H1 (cell line): ENCODE measurements at regions not wholly inside any gene's neighbourhood (a gene's known extent, or its start where the extent isn't known, plus 50 kb on each side); places are given as distances from the start of the nearest gene placed in this dataset.

ENCODE experiments used
- CTCF ChIA-PET: fragments of 300-600 bp; sonication (Branson Sonifier 250); formaldehyde crosslinking; loops from one replicate; lab custom pipeline; 2021; ENCODE audit not compliant: partially characterized antibody; lab: Charles Lee
- POLR2A ChIA-PET: fragments of 300-600 bp; sonication (Branson Sonifier 250); formaldehyde crosslinking; loops from one replicate; lab custom pipeline; 2021; ENCODE audit warnings: inconsistent platforms; ENCODE audit not compliant: partially characterized antibody; lab: Charles Lee
- DNase-seq, 2 experiments: peaks; one replicate each; pipeline versions ENCODE4 v3.0.0 to v3.0.0-alpha.2; 2010 to 2022; ENCODE audit warnings: low spot score in 2 of 2, low read depth in 1 of 2, mixed read lengths in 1 of 2
- FAIRE-seq: peaks from 2 replicates; lab custom pipeline; 2011; peaks lifted over from hg19 to GRCh38; lab: Jason Lieb, UNC
- H2AFZ ChIP-seq: 2 replicates; pipeline ENCODE4 v1.8.1; 2012; ENCODE audit warnings: low read length, inconsistent platforms
- H2AK5ac ChIP-seq: 2 replicates; pipeline ENCODE4 v1.6.1; 2013; ENCODE audit warnings: low read depth, low read length
- H2BK120ac ChIP-seq: replicated peaks from 2 replicates; pipeline ENCODE3; 2013; ENCODE audit warnings: low read depth, low read length, inconsistent platforms
- H2BK12ac ChIP-seq: 2 replicates; pipeline ENCODE4 v1.6.1; 2013; ENCODE audit warnings: low read depth, low read length
- H2BK15ac ChIP-seq: 2 replicates; pipeline ENCODE4 v1.6.1; 2013; ENCODE audit warnings: low read length
- H2BK20ac ChIP-seq: 2 replicates; pipeline ENCODE4 v1.6.1; 2013; ENCODE audit warnings: low read length
- H2BK5ac ChIP-seq: 2 replicates; pipeline ENCODE4 v1.6.1; 2013; ENCODE audit warnings: low read depth, low read length
- H3K14ac ChIP-seq: 2 replicates; pipeline ENCODE4 v1.6.1; 2013; ENCODE audit warnings: inconsistent platforms; ENCODE audit not compliant: insufficient read length
- H3K18ac ChIP-seq: 2 replicates; pipeline ENCODE4 v1.6.1; 2013; ENCODE audit warnings: low read length; ENCODE audit errors: extremely low read depth
- H3K23ac ChIP-seq: 2 replicates; pipeline ENCODE4 v1.6.1; 2013; ENCODE audit warnings: inconsistent platforms; ENCODE audit not compliant: insufficient read length
- H3K23me2 ChIP-seq: 2 replicates; pipeline ENCODE4 v1.6.1; 2013; ENCODE audit warnings: low read depth, low read length
- H3K27ac ChIP-seq: 2 replicates; pipeline ENCODE4 v1.6.1; 2011; ENCODE audit warnings: low read depth, low read length, inconsistent platforms
- H3K27me3 ChIP-seq, 4 experiments: replicated peaks in 1 of 4; 1 replicate in 1 of 4; 2 replicates in 3 of 4; pipeline versions ENCODE4 v1.6.1 to v1.8.1; 2011 to 2013; ENCODE audit warnings: low read length in 3 of 4, mild to moderate bottlenecking in 3 of 4, inconsistent platforms in 2 of 4, mixed read lengths in 2 of 4, moderate library complexity in 1 of 4; ENCODE audit not compliant: control insufficient read depth in 3 of 4, insufficient read depth in 3 of 4; ENCODE audit errors: extremely low read depth in 1 of 4
- H3K36me3 ChIP-seq, 4 experiments: 2 replicates each; pipeline versions ENCODE4 v1.6.1 to v1.8.1; 2011 to 2013; ENCODE audit warnings: mild to moderate bottlenecking in 4 of 4, low read length in 3 of 4, moderate library complexity in 2 of 4, control low read depth in 1 of 4, inconsistent platforms in 1 of 4; ENCODE audit not compliant: insufficient read depth in 4 of 4, control insufficient read depth in 2 of 4
- H3K4ac ChIP-seq: replicated peaks from 2 replicates; pipeline ENCODE3; 2013; ENCODE audit warnings: low read length, low read depth, mixed read lengths, inconsistent platforms; ENCODE audit not compliant: insufficient read length
- H3K4me1 ChIP-seq, 4 experiments: replicated peaks in 1 of 4; 1 replicate in 1 of 4; 2 replicates in 3 of 4; pipeline versions ENCODE4 v1.6.1 to v1.8.1; 2011 to 2013; ENCODE audit warnings: low read length in 3 of 4, inconsistent platforms in 2 of 4, mixed read lengths in 1 of 4; ENCODE audit not compliant: insufficient read depth in 4 of 4, control insufficient read depth in 3 of 4
- H3K4me2 ChIP-seq, 2 experiments: 2 replicates each; pipeline versions ENCODE4 v1.6.1 to v1.8.1; 2011 to 2013; ENCODE audit warnings: low read depth in 2 of 2, low read length in 2 of 2, control low read depth in 1 of 2, inconsistent platforms in 1 of 2, mild to moderate bottlenecking in 1 of 2; ENCODE audit not compliant: insufficient read depth in 1 of 2
- H3K4me3 ChIP-seq, 4 experiments: fragments of 200-600, 300-600 bp in 1 of 4; sonication (generic), shearing (Covaris generic), sonication (Bioruptor Twin) in 1 of 4; 2 replicates each; pipeline versions ENCODE4 v1.5.1 to v1.8.1; 2011 to 2016; ENCODE audit warnings: low read length in 4 of 4, low read depth in 3 of 4, control low read depth in 2 of 4, inconsistent platforms in 2 of 4, mild to moderate bottlenecking in 2 of 4, mixed read lengths in 1 of 4, moderate library complexity in 1 of 4; ENCODE audit not compliant: insufficient read depth in 2 of 4; ENCODE audit errors: extremely low read depth in 1 of 4
- H3K56ac ChIP-seq: replicated peaks from 2 replicates; pipeline ENCODE3; 2013; ENCODE audit warnings: low read depth, mild to moderate bottlenecking, mixed read lengths, low read length, inconsistent platforms; ENCODE audit not compliant: insufficient read length
- H3K79me1 ChIP-seq: 2 replicates; pipeline ENCODE4 v1.6.1; 2013; ENCODE audit warnings: low read depth, low read length, control low read depth
- H3K79me2 ChIP-seq, 2 experiments: 2 replicates each; pipeline versions ENCODE4 v1.6.1 to v1.8.1; 2012 to 2013; ENCODE audit warnings: low read length in 2 of 2, mild to moderate bottlenecking in 2 of 2, inconsistent platforms in 1 of 2; ENCODE audit not compliant: insufficient read depth in 2 of 2, control insufficient read depth in 1 of 2
- H3K9ac ChIP-seq, 4 experiments: replicated peaks in 1 of 4; 1 replicate in 1 of 4; 2 replicates in 3 of 4; pipeline versions ENCODE4 v1.6.1 to v1.8.1; 2011 to 2013; ENCODE audit warnings: low read depth in 3 of 4, low read length in 3 of 4, control low read depth in 2 of 4, mild to moderate bottlenecking in 2 of 4, moderate library complexity in 2 of 4, inconsistent platforms in 1 of 4; ENCODE audit errors: extremely low read depth in 1 of 4
- H3K9me3 ChIP-seq, 2 experiments: 2 replicates each; pipeline versions ENCODE4 v1.6.1 to v1.8.1; 2012 to 2013; ENCODE audit warnings: mild to moderate bottlenecking in 2 of 2, moderate library complexity in 2 of 2, control low read depth in 1 of 2, inconsistent platforms in 1 of 2, low read depth in 1 of 2, low read length in 1 of 2, mixed read lengths in 1 of 2; ENCODE audit not compliant: insufficient read depth in 2 of 2
- H4K20me1 ChIP-seq, 2 experiments: replicated peaks in 1 of 2; 2 replicates each; pipeline versions ENCODE3 to v1.8.1; 2011 to 2013; ENCODE audit warnings: inconsistent platforms in 2 of 2, low read length in 2 of 2, mild to moderate bottlenecking in 1 of 2; ENCODE audit not compliant: insufficient read depth in 2 of 2, control insufficient read depth in 1 of 2
- H4K5ac ChIP-seq: 2 replicates; pipeline ENCODE4 v1.6.1; 2013; ENCODE audit warnings: low read length, low read depth, mixed read lengths, inconsistent platforms; ENCODE audit not compliant: insufficient read length
- H4K8ac ChIP-seq: 2 replicates; pipeline ENCODE4 v1.8.0; 2013; ENCODE audit warnings: mild to moderate bottlenecking, moderate library complexity, low read length, inconsistent platforms; ENCODE audit not compliant: insufficient read depth; ENCODE audit errors: extremely low read depth
- H4K91ac ChIP-seq: replicated peaks from 2 replicates; pipeline ENCODE3; 2013; ENCODE audit warnings: low read length, mixed read lengths, inconsistent platforms; ENCODE audit not compliant: insufficient read length
- GTF2F1 ChIP-seq: IDR thresholded peaks from 2 replicates; pipeline ENCODE4 v1.6.1; 2012; ENCODE audit warnings: low read depth, low read length, improper control_type of control experiment, borderline replicate concordance
- KDM4A ChIP-seq: IDR thresholded peaks from one replicate; pipeline ENCODE4 v1.7.1; 2012; ENCODE audit warnings: low read depth, mild to moderate bottlenecking, moderate library complexity, low read length, inconsistent platforms; ENCODE audit not compliant: severe bottlenecking
- SP1 ChIP-seq: IDR thresholded peaks from 2 replicates; pipeline ENCODE4 v1.6.1; 2011; ENCODE audit warnings: low read depth, low read length
- YY1 ChIP-seq: IDR thresholded peaks from 2 replicates; pipeline ENCODE4 v1.6.1; 2011; ENCODE audit warnings: low read depth, mild to moderate bottlenecking, low read length
- WGBS, 2 experiments: shearing (Covaris generic) in 1 of 2; methylation state at CpG; one replicate each; pipeline versions ENCODE4 v1.1.6 to v1.1.7; 2013 to 2015; ENCODE audit warnings: low lambda C conversion rate in 2 of 2, mixed read lengths in 2 of 2, inconsistent platforms in 1 of 2, low coverage in 1 of 2, missing lambda C conversion rate in 1 of 2; ENCODE audit not compliant: insufficient replicate concordance in 2 of 2, insufficient coverage in 1 of 2, insufficient read length in 1 of 2; ENCODE audit errors: extremely low coverage in 1 of 2, missing lambda C conversion rate in 1 of 2; 5-methylcytosine and 5-hydroxymethylcytosine counted together

- H4K20me1 ChIP-seq, result no peaks in the 10 kb centered on the region
- no peak overlapping the region for H4K91ac ChIP-seq
- H2BK20ac ChIP-seq, result no peak overlapping the region
- WGBS, 2 experiments, result 27% methylated on average over 4 of the region's 4 CpGs; no CpG with 5 or more reads in 1 of the 2 experiments
- H3K9ac ChIP-seq, result no peak overlapping the region
- H3K27me3 ChIP-seq, result peaks cover 0 to 1% (median 0%) of the 10 kb centered on the region in 4 experiments; a peak in 2 of 7 replicates
- H3K79me2 ChIP-seq, result no peaks in the 10 kb centered on the region
- H3K4ac ChIP-seq, result no peak overlapping the region
- no peak overlapping the region for H4K8ac ChIP-seq
- H3K9me3 ChIP-seq, result no peaks in the 10 kb centered on the region
- no peak overlapping the region for H2AK5ac ChIP-seq
- no peak overlapping the region for H2AFZ ChIP-seq
- H2BK5ac ChIP-seq, result no peak overlapping the region
- peaks cover 0 to 11% (median 4%) of the 10 kb centered on the region in 4 experiments; a peak in 3 of 7 replicates for H3K4me1 ChIP-seq
- H3K56ac ChIP-seq, result no peak overlapping the region
- no peaks in the 10 kb centered on the region for H3K23me2 ChIP-seq
- no peak overlapping the region for H3K27ac ChIP-seq
- H2BK12ac ChIP-seq, result no peak overlapping the region
- no peaks in the 10 kb centered on the region for H3K36me3 ChIP-seq
- H3K79me1 ChIP-seq, result no peaks in the 10 kb centered on the region
- H2BK120ac ChIP-seq, result no peak overlapping the region
- peak in 1 of 2 experiments; percentile 2 for DNase-seq
- H4K5ac ChIP-seq, result no peak overlapping the region
- H2BK15ac ChIP-seq, result no peak overlapping the region
- H3K23ac ChIP-seq, result no peak overlapping the region
- H3K4me2 ChIP-seq, result no peak overlapping the region; a peak in 1 of 4 replicates
- POLR2A ChIA-PET, result no interaction called here
- peak; percentile 97 for FAIRE-seq
- no peak overlapping the region for H3K14ac ChIP-seq
- peak overlapping the region in 1 of 4 experiments; percentile 23; a peak in 1 of 8 replicates for H3K4me3 ChIP-seq
- CTCF ChIA-PET, result no interaction called here
- H3K18ac ChIP-seq, result no peak overlapping the region
- TF ChIP-seq GTF2F1 (no peak), KDM4A (no peak), SP1 (0 out of 2 replicates have a peak, but pooled peaks have one; percentile 58), YY1 (no peak)
Observed at GRCh38 chr5:126189862-126190261, 233.3 kb upstream of the GRAMD2B start.
